ENCODE measurements at regions not wholly inside any gene's neighbourhood (a gene's known extent, or its start where the extent isn't known, plus 50 kb on each side); places are given as distances from the start of the nearest gene placed in this dataset.

GRCh38 chr15:72965671-72966070 lies 86.6 kb upstream of the NEO1 start:
- no peak for DNase-seq

- no peak for DNase-seq
Observed at GRCh38 chr15:72964542-72964941, 87.7 kb upstream of the NEO1 start.

- no peak for DNase-seq
Observed at GRCh38 chr15:72964135-72964534, 88.1 kb upstream of the NEO1 start.

GRCh38 chr15:72962054-72962702 lies 90.1 kb upstream of the NEO1 start:
- no peak for DNase-seq

GRCh38 chr15:72961346-72961745 lies 90.9 kb upstream of the NEO1 start:
- DNase-seq, result peak; percentile 9

GRCh38 chr15:72958634-72959033 lies 93.6 kb upstream of the NEO1 start:
- no peak for DNase-seq

GRCh38 chr15:72953306-72953705 lies 99.0 kb upstream of the NEO1 start:
- DNase-seq, result no peak

- DNase-seq, result no peak
Observed at GRCh38 chr15:72952151-72952550, 100.1 kb upstream of the NEO1 start.

GRCh38 chr15:72948662-72949061 lies 103.6 kb upstream of the NEO1 start:
- no peak for DNase-seq

GRCh38 chr15:72947709-72948108 lies 104.6 kb upstream of the NEO1 start:
- no peak for DNase-seq

GRCh38 chr15:72944565-72944964 lies 107.7 kb upstream of the NEO1 start:
- DNase-seq, result no peak

- no peak for DNase-seq
Observed at GRCh38 chr15:72940229-72940622, 112.0 kb upstream of the NEO1 start.

GRCh38 chr15:72939514-72940228 lies 112.6 kb upstream of the NEO1 start:
- DNase-seq, result no peak

- DNase-seq, result no peak
Observed at GRCh38 chr15:72936691-72937679, 115.3 kb upstream of the NEO1 start.

GRCh38 chr15:72936237-72936636 lies 116.0 kb upstream of the NEO1 start:
- DNase-seq, result no peak

- no peak for DNase-seq
Observed at GRCh38 chr15:72935521-72935920, 116.7 kb upstream of the NEO1 start.

- DNase-seq, result no peak
Observed at GRCh38 chr15:72934921-72935320, 117.3 kb upstream of the NEO1 start.

- DNase-seq, result no peak
Observed at GRCh38 chr15:72933976-72934375, 118.3 kb upstream of the NEO1 start.

- no peak for DNase-seq
Observed at GRCh38 chr15:72932472-72932871, 119.8 kb upstream of the NEO1 start.

GRCh38 chr15:72927451-72927850 lies 124.8 kb upstream of the NEO1 start:
- no peak for DNase-seq

GRCh38 chr15:72925661-72926060 lies 126.6 kb upstream of the NEO1 start:
- no peak for DNase-seq

- DNase-seq, result no peak
Observed at GRCh38 chr15:72923289-72923688, 129.0 kb upstream of the NEO1 start.

- no peak for DNase-seq
Observed at GRCh38 chr15:72920551-72920950, 131.7 kb upstream of the NEO1 start.

Data from NCI-H2029 treated with DMSO at 0.1 percent for 48 hours (cell line).